CD8-positive, alpha-beta memory T cell (primary cell): ENCODE measurements at regions not wholly inside any gene's neighbourhood (a gene's known extent, or its start where the extent isn't known, plus 50 kb on each side); places are given as distances from the start of the nearest gene placed in this dataset.
"Not testable (repeated sequence)": the region's sequence is repeated elsewhere in the genome, so short reads cannot be mapped to it uniquely, and the experiment has no call there.

Source experiments
- CTCF ChIA-PET: fragments of 350-600 bp; sonication (Branson Sonifier 250); formaldehyde crosslinking; loops from one replicate; lab custom pipeline; 2021; ENCODE audit warnings: antibody characterized with exemption; lab: Charles Lee
- POLR2A ChIA-PET: fragments of 350-600 bp; sonication (Branson Sonifier 250); formaldehyde crosslinking; loops from one replicate; lab custom pipeline; 2021; ENCODE audit warnings: antibody characterized with exemption; lab: Charles Lee
- DNase-seq, 5 donors: peaks; one replicate each; pipeline versions ENCODE4 v3.0.0 to v3.0.0-alpha.2; 2020 to 2022; ENCODE audit warnings: mixed read lengths in 1 of 5
- H3K27ac ChIP-seq: one replicate; pipeline ENCODE4 v1.7.0; 2013; ENCODE audit warnings: low read depth, mild to moderate bottlenecking, low read length, moderate library complexity
- H3K27me3 ChIP-seq: 2 replicates; pipeline ENCODE4 v1.7.0; 2013; ENCODE audit warnings: low read length, mild to moderate bottlenecking; ENCODE audit not compliant: insufficient read depth, poor library complexity, severe bottlenecking
- H3K36me3 ChIP-seq: 2 replicates; pipeline ENCODE4 v1.7.0; 2013; ENCODE audit warnings: mild to moderate bottlenecking, low read length, moderate library complexity; ENCODE audit not compliant: insufficient read depth
- H3K4me1 ChIP-seq: 2 replicates; pipeline ENCODE4 v1.7.0; 2013; ENCODE audit warnings: mild to moderate bottlenecking, low read length, moderate library complexity; ENCODE audit not compliant: insufficient read depth
- H3K4me3 ChIP-seq: 2 replicates; pipeline ENCODE4 v1.7.0; 2013; ENCODE audit warnings: mild to moderate bottlenecking, low read length
- H3K9me3 ChIP-seq: 2 replicates; pipeline ENCODE4 v1.7.0; 2013; ENCODE audit warnings: mild to moderate bottlenecking, low read length
- H3K27ac Mint-ChIP-seq, 8 donors: one replicate each; pipeline ENCODE4 v1.8.0; 2020 to 2021; ENCODE audit warnings: mixed read lengths in 8 of 8, mild to moderate bottlenecking in 6 of 8, inconsistent platforms in 3 of 8, moderate library complexity in 3 of 8
- H3K27me3 Mint-ChIP-seq, 2 donors: one replicate each; pipeline ENCODE4 v1.8.0; 2020 to 2021; ENCODE audit warnings: mixed read lengths in 2 of 2, mild to moderate bottlenecking in 1 of 2, moderate library complexity in 1 of 2
- H3K36me3 Mint-ChIP-seq, 3 donors: one replicate each; pipeline ENCODE4 v1.8.0; 2020 to 2021; ENCODE audit warnings: mixed read lengths in 3 of 3, inconsistent platforms in 1 of 3, mild to moderate bottlenecking in 1 of 3
- H3K4me1 Mint-ChIP-seq, 3 donors: one replicate each; pipeline ENCODE4 v1.8.0; 2020 to 2021; ENCODE audit warnings: mixed read lengths in 3 of 3, inconsistent platforms in 1 of 3, mild to moderate bottlenecking in 1 of 3
- H3K4me3 Mint-ChIP-seq, 7 donors: one replicate each; pipeline ENCODE4 v1.8.0; 2020 to 2021; ENCODE audit warnings: mixed read lengths in 7 of 7, mild to moderate bottlenecking in 6 of 7, moderate library complexity in 4 of 7, inconsistent platforms in 2 of 7
- H3K9me3 Mint-ChIP-seq, 5 donors: one replicate each; pipeline ENCODE4 v1.8.0; 2020 to 2022; ENCODE audit warnings: mixed read lengths in 5 of 5, mild to moderate bottlenecking in 3 of 5, moderate library complexity in 2 of 5, inconsistent platforms in 1 of 5

DNA sequence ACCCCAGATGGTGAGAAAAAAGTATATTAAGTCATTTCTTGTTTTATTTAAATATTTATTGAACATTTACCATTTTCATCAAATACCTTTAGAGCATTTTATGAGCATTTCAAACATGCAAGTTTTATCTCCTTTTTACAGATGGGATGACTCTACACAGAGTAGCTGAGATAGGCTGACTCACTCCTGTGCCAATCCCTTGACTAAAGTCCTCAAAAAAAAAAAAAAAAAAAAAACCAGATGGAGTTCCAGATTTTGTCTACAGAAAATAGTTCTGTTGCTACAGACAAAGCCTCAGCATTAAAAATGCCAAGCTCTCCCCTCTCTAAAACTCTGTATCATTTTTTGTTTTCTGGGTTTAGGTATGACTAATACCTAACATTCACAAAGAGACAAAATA lies 303.0 kb upstream of the PLD5 start:
- no peaks in the 10 kb centered on the region for H3K4me1 ChIP-seq
- H3K9me3 Mint-ChIP-seq: peaks cover 0 to 3% (median under 1%) of the 10 kb centered on the region in 5 donors
- CTCF ChIA-PET: no interaction called here
- peaks cover 3 to 6% of the 10 kb centered on the region in 2 donors for H3K27me3 Mint-ChIP-seq
- H3K27ac ChIP-seq: no peak overlapping the region
- no peaks in the 10 kb centered on the region for H3K36me3 Mint-ChIP-seq
- DNase-seq: no peak
- no peaks in the 10 kb centered on the region for H3K27me3 ChIP-seq
- no peak overlapping the region for H3K27ac Mint-ChIP-seq
- H3K4me3 Mint-ChIP-seq: no peak overlapping the region
- no peaks in the 10 kb centered on the region for H3K36me3 ChIP-seq
- POLR2A ChIA-PET: no interaction called here
- no peaks in the 10 kb centered on the region for H3K9me3 ChIP-seq
- no peak overlapping the region for H3K4me3 ChIP-seq
- no peaks in the 10 kb centered on the region for H3K4me1 Mint-ChIP-seq

DNA sequence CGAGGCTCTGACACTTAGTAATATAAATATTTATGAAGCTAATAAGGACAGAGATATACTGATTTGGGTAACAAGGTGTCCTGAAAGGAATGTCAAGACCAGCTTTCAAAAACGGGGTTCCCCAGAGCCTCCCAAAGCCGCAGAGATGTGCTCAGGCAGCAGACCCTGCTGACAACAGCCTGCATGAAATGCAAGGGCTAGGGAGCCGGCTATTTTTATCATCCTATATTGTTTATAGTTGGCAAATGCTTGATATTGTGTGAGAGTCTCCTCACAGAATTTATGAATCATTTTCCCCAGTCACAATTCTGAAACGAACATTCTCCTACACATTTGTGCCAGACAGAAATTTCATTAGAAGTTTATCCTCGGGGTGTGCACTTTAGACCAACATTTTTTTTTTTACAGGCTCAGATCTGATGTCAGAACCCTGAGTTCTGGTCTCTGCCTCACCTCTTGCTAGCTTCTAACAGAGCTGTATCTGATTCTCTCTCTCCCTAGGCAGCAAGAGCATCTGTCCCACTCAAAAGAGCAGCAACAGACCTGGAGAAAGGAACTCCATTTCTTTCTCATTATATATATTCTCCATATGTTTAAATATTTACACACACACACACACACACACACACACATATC lies 302.3 kb upstream of the PLD5 start:
- H3K9me3 ChIP-seq: no peaks in the 10 kb centered on the region
- no peaks in the 10 kb centered on the region for H3K36me3 Mint-ChIP-seq

DNA sequence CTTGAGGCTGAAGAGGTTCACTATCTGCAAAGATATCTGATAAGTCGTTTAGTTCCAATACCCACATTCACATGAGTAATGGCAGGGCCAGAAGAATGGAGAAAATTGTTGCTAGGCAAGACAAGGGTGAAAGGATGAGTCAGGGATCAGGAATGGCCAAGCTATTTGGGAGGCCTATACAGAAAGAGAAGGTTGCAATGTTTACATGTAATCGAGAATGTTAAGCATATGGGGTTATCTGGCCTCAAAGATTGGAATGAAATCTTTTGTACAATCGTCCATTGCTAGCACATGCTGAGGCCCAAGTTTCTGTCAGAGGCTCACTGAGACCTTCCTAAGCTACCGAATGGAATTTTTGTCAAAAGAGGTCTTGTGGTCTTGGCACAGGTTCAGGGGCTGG lies 299.9 kb upstream of the PLD5 start:
- H3K27me3 Mint-ChIP-seq: peaks cover 3 to 7% of the 10 kb centered on the region in 2 donors
- H3K36me3 Mint-ChIP-seq: no peaks in the 10 kb centered on the region
- Histone ChIP-seq H3K27ac (no peak overlapping the region), H3K4me3 (no peak overlapping the region), H3K4me1 (no peaks in the 10 kb centered on the region), H3K36me3 (no peaks in the 10 kb centered on the region), H3K9me3 (no peaks in the 10 kb centered on the region), H3K27me3 (no peaks in the 10 kb centered on the region)
- no peak for DNase-seq
- no peak overlapping the region for H3K4me3 Mint-ChIP-seq
- ChIA-PET POLR2A (no interaction called here), CTCF (no interaction called here)
- H3K9me3 Mint-ChIP-seq: peaks cover 0 to 1% (median 0%) of the 10 kb centered on the region in 5 donors
- H3K4me1 Mint-ChIP-seq: no peaks in the 10 kb centered on the region
- no peak overlapping the region for H3K27ac Mint-ChIP-seq

More for the DNA sequence above, 302.3 kb upstream of the PLD5 start:
- H3K27me3 Mint-ChIP-seq: peaks cover 3 to 7% of the 10 kb centered on the region in 2 donors
- H3K27me3 ChIP-seq: no peaks in the 10 kb centered on the region
- H3K4me3 ChIP-seq: no peak overlapping the region
- no peaks in the 10 kb centered on the region for H3K4me1 Mint-ChIP-seq
- CTCF ChIA-PET: no interaction called here
- H3K9me3 Mint-ChIP-seq: peaks cover 0 to 3% (median under 1%) of the 10 kb centered on the region in 5 donors
- H3K27ac ChIP-seq: no peak overlapping the region
- no peak for DNase-seq
- H3K27ac Mint-ChIP-seq: no peak overlapping the region
- H3K4me1 ChIP-seq: no peaks in the 10 kb centered on the region
- H3K4me3 Mint-ChIP-seq: no peak overlapping the region
- H3K36me3 ChIP-seq: no peaks in the 10 kb centered on the region
- POLR2A ChIA-PET: no interaction called here

- no peaks in the 10 kb centered on the region for H3K36me3 ChIP-seq
- no peak overlapping the region for H3K27ac ChIP-seq
- ChIA-PET POLR2A (no interaction called here), CTCF (no interaction called here)
- no peak for DNase-seq
- H3K27me3 ChIP-seq: no peaks in the 10 kb centered on the region
- Mint-ChIP-seq H3K27ac (no peak overlapping the region), H3K9me3 (no peaks in the 10 kb centered on the region), H3K4me1 (no peaks in the 10 kb centered on the region), H3K27me3 (peaks cover 7 to 16% of the 10 kb centered on the region in 2 donors), H3K4me3 (no peak overlapping the region), H3K36me3 (no peaks in the 10 kb centered on the region)
- no peak overlapping the region for H3K4me3 ChIP-seq
- H3K9me3 ChIP-seq: no peaks in the 10 kb centered on the region
- no peaks in the 10 kb centered on the region for H3K4me1 ChIP-seq
Observed at GRCh38 chr1:242813490-242814091, 289.1 kb upstream of the PLD5 start.

DNA sequence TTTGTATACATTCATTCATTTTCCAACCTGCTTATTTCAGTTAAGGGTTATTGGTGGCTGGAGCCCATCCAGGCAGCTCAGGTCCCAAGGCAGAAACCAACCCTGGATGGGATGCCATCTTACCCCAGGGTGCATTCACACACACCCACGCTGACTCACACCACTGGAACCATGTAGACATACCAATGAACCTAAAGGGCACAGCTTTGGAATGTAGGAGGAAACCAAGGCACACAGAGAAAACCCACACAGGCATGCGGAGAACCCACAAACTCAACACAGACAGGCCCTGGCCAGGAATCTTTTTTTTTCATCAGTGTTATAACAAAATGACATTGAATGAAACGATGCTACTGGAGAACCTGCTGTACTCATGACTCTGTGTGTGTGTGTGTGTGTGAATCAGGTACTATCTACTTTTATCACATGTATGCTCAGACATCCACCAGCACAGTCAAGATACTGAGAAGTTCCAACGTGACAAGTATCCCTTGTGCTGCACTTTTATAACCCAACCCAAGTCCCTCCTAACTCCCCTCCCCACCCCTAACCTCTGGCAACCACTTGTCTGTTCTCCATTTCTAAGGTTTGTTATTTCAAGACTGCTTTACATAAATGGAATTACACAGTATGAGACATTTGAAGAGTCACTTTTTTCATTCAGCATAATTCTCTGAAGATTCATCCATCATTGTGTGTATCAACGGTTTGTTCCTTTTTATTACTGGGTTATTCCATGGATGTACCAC lies 286.8 kb upstream of the PLD5 start:
- POLR2A ChIA-PET: no interaction called here

GRCh38 chr1:242806324-242806723 lies 281.8 kb upstream of the PLD5 start:
- no peaks in the 10 kb centered on the region for H3K36me3 ChIP-seq
- peaks cover 0 to 1% of the 10 kb centered on the region in 2 donors for H3K27me3 Mint-ChIP-seq
- no peak overlapping the region for H3K27ac ChIP-seq
- CTCF ChIA-PET: no interaction called here
- H3K4me3 Mint-ChIP-seq: no peak overlapping the region
- H3K27me3 ChIP-seq: no peaks in the 10 kb centered on the region
- H3K9me3 Mint-ChIP-seq: no peaks in the 10 kb centered on the region
- POLR2A ChIA-PET: no interaction called here
- H3K4me3 ChIP-seq: no peak overlapping the region
- no peaks in the 10 kb centered on the region for H3K9me3 ChIP-seq
- DNase-seq: no peak
- no peaks in the 10 kb centered on the region for H3K4me1 Mint-ChIP-seq
- H3K4me1 ChIP-seq: no peaks in the 10 kb centered on the region
- no peak overlapping the region for H3K27ac Mint-ChIP-seq
- no peaks in the 10 kb centered on the region for H3K36me3 Mint-ChIP-seq

More for the DNA sequence above, 286.8 kb upstream of the PLD5 start:
- Mint-ChIP-seq H3K27me3 (peaks cover 7 to 12% of the 10 kb centered on the region in 2 donors), H3K27ac (no peak overlapping the region), H3K9me3 (no peaks in the 10 kb centered on the region), H3K36me3 (no peaks in the 10 kb centered on the region), H3K4me3 (no peak overlapping the region), H3K4me1 (no peaks in the 10 kb centered on the region)
- DNase-seq: no peak
- Histone ChIP-seq H3K4me3 (no peak overlapping the region), H3K4me1 (no peaks in the 10 kb centered on the region), H3K9me3 (no peaks in the 10 kb centered on the region), H3K27ac (no peak overlapping the region), H3K36me3 (no peaks in the 10 kb centered on the region), H3K27me3 (no peaks in the 10 kb centered on the region)
- CTCF ChIA-PET: no interaction called here

- CTCF ChIA-PET, H3K27ac Mint-ChIP-seq, H3K4me1 ChIP-seq, H3K36me3 ChIP-seq, H3K36me3 Mint-ChIP-seq, H3K9me3 ChIP-seq, H3K4me3 Mint-ChIP-seq, H3K27ac ChIP-seq, H3K27me3 Mint-ChIP-seq, H3K4me3 ChIP-seq, H3K9me3 Mint-ChIP-seq, DNase-seq, H3K4me1 Mint-ChIP-seq, POLR2A ChIA-PET, H3K27me3 ChIP-seq: not testable (repeated sequence)
Observed at GRCh38 chr1:242805360-242805759, 280.9 kb upstream of the PLD5 start.

- ChIA-PET POLR2A (no interaction called here), CTCF (no interaction called here)
- Histone ChIP-seq H3K27me3 (no peaks in the 10 kb centered on the region), H3K36me3 (no peaks in the 10 kb centered on the region), H3K9me3 (no peaks in the 10 kb centered on the region), H3K4me3 (no peak overlapping the region), H3K4me1 (no peaks in the 10 kb centered on the region), H3K27ac (no peak overlapping the region)
- Mint-ChIP-seq H3K27ac (no peak overlapping the region), H3K27me3 (peaks cover 0 to 1% of the 10 kb centered on the region in 2 donors), H3K4me1 (no peaks in the 10 kb centered on the region), H3K4me3 (no peak overlapping the region), H3K36me3 (no peaks in the 10 kb centered on the region), H3K9me3 (no peaks in the 10 kb centered on the region)
- DNase-seq: no peak
Observed at GRCh38 chr1:242802973-242803372, 278.5 kb upstream of the PLD5 start.
